KG1 (cell line): ENCODE measurements at regions not wholly inside any gene's neighbourhood (a gene's known extent, or its start where the extent isn't known, plus 50 kb on each side); places are given as distances from the start of the nearest gene placed in this dataset.
"Not testable (repeated sequence)": the region's sequence is repeated elsewhere in the genome, so short reads cannot be mapped to it uniquely, and the experiment has no call there.

Experiments used
- DNase-seq: peaks from one replicate; lab custom pipeline; 2025; lab: John Stamatoyannopoulos, UW

DNA sequence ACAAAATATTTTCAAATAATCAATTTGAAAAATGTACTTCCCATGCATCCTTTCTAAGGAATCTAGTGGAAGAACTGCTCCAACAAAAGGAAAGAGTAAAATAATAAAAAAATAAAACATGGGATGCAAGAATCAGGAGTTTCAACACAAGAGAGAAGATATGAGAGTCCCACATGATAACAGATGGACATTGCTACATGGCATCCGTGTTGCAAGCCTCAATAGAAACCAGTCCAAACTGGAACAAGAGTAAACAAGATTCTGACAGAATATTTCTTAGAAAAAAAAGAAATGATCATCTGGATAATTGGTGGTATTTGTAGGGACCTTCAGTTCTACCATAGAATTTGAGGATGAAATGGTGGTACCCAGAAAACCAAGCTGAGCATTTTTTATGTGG is 186.8 kb downstream of the FRK start:
- DNase-seq, result no peak

DNA sequence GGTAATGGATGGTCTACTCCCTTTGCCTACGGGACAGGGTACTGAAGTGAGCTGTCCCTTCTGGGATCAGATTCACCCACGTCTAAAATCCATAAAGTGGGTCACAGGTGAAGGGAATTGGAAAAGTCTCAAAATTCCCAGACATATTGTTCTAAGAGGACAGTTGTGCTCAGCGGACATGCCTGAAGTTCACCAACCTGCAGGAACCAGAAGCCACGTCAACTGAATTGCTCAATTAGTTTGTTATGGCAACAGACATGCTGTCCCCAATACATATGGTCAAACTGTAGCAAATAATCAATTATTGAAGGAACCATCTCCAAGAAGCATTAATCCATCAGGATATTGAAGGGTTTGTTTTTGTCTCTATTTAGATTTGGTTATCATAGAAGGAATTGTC is 190.2 kb downstream of the FRK start:
- DNase-seq, result no peak

DNA sequence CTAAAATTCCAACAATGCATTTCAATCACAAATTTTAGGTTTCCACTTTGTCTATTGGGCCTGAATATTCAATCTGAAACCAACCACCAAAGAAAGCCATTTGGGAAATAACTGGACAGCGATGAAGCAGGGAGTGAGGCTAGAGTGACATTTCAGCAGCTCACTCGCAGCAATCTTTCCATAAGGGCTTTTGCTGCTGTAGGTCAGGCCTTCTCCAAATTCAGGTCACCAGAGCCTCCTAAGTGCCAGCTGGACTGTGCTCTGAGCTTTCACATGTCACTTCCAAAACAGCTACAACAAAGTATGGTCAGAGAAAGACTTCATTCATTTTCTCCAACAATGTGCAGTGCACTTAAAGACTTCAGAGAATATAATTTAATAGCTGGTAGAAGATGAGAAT is 194.8 kb downstream of the FRK start:
- DNase-seq, result no peak

DNA sequence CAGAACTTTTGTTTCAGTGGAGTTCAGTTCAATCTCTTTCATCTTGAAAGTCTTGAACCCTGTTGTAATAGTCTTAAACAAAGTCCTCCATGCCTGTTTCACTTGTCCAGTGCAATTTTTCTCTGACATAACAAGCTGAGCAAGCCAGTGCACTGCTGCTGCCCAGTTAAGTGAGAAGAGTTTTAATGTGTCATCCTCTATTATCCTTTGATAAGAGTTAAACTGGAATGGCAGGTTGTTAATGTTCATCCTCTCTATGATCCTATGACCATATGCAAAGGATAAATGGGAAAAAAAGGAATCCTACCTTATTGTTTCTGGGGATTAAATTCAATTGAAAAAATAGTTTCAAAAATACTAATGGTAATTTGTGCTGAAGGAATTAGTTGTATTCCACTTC is 197.5 kb downstream of the FRK start:
- no peak for DNase-seq

DNA sequence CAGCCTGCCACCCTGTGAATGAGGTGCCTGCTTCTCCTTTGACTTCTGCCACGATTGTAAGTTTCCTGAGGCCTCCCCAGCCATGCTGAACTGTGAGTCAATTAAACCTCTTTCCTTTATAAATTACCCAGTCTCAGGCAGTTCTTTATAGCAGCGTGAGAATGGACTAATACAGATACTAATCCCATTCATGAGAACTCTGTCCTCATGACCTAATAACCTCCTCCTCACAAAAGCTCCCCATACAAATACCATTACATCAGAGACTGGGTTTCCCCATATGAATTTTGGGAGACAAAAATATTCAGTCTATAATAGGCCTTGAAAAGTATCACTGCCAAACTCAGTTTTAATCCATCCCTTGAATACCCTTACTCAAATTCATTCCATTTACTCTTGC is 199.0 kb downstream of the FRK start:
- DNase-seq, result not testable (repeated sequence)

DNA sequence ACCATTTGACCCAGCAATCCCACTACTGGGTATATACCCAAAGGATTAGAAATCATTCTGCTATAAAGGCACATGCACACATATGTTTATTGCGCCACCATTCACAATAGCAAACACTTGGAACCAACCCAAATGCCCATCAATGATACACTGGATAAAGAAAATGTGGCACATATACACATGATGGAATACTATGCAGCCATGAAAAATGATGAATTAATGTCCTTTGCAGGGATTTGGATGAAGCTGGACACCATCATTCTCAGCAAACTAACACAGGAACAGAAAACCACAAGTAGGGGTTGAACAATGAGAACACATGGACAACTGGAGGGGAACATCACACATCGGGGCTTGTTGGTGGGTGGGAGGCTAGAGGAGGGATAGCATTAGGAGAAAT is 201.1 kb downstream of the FRK start:
- DNase-seq, result not testable (repeated sequence)

DNA sequence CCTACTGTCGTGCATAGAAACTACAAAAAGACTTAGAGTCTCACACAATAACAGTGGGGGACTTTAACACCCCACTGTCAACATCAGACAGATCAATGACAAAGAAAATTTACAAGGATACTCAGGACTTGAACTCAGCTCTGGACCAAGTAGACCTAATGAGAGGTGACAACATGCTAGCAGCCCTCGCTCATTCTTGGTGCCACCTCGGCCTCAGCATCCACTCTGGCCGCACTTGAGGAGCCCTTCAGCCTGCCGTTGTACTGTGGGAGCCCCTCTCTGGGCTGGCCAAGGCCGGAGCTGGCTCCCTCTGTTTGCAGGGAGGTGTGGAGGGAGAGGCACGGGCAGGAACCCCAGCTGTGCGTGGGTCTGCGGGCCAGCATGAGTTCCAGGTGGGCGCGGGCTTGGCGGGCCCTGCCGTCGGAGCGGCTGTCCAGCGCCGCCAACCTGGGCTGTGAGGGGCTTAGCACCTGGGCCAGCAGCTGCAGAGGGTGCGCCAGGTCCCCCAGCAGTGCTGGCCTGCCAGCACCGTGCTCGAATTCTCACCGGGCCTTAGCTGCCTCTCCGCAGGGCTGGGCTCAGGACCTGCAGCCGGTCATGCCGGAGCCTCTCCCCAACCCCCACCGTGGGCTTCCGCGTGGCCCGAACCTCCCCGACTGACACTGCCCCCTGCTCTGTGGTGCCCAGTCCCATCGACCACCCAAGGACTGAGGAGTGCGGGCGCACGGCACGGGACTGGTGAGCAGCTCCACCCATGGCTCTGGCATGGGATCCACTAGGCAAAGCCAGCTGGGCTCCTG is 205.6 kb downstream of the FRK start:
- DNase-seq, result no peak

DNA sequence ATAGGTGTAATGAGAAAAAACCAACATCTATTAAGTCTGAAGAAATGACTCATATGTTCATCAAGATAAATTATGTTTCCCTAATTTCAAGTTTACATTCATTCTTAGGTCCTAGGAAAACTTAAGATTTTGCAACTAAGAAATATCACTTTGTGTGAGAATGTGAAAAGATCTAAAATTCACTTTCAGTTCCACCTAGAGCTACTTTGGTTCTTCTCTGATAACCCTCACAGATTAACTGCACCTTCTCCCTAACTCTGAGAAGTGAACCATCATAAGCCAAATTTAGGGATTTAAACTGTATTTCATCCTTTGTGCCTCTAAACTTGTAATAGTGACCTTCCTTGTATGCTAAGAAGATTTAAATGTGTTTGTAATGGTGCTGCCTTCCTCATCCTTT is 213.0 kb downstream of the FRK start:
- DNase-seq, result no peak

DNA sequence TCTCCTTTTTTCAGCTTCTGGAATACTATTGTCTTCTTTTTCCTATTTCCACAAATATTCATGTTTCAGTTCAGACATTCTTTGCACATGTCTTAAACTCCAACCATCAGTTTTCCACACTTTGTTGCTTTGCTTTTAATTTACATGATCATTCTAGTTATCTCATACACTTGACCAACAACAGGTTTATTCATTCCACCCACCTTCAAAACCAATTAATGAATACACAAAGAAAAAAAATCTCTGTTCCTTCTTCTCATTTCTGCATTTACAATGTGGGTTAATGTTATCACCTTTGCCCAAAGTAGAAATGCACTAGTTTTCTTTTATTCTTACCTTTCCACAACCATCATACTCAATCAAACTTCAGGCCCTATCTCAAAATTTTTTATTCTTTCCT is 216.7 kb downstream of the FRK start:
- DNase-seq, result no peak

DNA sequence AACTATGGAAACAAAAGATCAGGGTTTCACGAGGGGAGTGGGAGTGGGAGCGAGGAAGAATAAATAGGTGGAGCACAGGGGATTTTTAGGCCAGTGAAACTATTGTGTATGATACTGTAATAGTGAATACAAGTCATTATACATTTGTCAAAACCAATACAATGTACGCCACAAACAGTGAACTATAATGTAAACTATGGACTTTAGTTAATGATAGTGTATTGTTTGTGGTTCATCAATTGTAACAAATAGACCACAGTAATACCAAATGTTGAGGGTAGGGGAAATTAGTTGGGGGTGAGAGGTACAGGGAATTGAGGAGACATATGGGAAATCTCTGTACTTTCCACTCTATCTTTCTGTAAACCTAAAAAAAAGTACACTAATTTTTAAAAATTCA is 218.4 kb downstream of the FRK start:
- DNase-seq, result no peak

DNA sequence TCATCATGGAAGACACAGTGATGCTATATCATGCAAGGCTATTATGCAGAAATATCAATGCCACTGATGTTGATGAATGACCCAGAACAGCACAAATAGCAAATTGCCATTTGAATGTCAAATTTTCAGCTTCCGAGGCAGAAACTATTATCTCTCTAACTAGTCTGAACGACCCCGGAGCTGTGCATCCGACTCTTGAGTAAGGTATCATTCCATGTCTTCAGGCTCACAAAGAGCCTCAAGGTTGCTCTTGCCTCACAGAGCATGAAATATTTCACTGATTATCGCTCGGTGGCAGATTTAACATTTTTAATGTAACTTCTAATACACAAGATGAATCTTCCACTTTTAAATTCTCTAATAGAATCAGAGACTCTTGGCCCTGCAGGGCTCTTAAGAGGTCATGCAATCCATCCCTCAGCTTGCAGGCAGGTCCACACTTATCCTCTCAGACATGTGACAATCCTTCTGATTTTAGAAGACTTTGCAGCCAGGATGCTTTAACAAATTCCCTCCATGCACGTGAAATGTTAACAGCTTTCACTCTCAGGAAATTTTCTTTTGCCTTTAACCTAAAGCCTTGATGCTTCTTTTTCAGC is 221.0 kb downstream of the FRK start:
- DNase-seq, result no peak

DNA sequence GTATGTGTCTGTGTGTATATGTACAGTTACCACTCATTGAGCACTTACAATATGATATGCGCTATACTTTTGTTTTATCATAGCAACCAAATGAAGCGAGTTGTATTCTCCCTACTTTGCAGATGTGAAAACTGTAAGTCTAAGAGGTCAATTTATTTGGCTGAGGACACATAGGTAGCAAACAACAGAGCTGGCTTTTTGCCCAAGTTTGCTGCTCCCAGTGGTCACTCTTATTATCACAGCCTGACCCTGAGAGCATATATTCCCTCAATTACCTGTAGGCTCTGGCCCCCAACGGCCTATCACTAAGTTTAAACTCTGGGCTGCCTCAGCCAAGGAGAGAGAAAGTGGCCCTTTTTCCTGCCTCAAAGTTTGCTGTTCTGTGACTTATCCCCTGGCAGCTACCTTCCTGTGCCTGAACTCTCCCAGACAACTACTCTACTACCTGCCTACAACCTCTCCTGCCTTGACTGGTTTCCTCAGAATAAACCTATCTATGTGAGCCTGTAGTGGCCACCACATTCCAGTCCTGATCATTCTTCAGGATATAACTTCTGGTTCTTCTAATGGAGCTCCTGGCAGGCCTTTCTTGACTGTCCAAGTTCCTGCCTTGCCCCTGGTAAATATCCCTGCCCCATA is 221.8 kb downstream of the FRK start:
- DNase-seq, result peak; percentile 0

DNA sequence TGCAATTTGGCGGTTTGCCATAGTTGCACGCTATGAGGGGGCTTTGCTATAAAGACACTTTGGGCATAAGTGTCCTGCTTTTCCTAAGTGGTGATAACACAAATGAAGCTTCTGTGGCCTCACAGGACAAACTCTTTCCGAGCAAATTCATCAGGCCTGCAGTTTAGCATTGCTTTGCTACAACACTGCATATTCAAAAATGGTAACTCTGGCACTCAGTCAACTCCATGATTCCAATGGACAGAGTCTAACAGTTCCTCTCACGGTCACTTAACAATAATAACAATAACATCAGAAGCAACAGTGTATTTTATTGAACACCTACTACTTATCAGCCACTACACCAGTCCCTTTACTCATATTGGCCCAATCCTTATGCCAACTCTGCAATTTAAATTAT is 222.5 kb downstream of the FRK start:
- DNase-seq, result no peak

DNA sequence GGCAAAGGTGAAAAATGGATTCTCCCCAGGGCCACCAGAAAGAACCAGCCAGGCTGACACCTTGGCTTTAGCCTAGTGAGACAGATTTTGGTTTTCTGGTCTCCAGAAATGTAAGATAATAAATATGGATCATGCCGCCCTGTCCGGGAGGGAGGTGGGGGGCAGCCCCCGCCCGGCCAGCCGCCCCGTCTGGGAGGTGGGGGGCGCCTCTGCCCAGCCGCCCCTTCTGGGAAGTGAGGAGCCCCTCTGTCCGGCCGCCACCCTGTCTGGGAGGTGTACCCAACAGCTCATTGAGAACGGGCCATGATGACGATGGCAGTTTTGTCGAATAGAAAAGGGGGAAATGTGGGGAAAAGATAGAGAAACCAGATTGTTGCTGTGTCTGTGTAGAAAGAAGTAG is 224.3 kb downstream of the FRK start:
- not testable (repeated sequence) for DNase-seq

DNA sequence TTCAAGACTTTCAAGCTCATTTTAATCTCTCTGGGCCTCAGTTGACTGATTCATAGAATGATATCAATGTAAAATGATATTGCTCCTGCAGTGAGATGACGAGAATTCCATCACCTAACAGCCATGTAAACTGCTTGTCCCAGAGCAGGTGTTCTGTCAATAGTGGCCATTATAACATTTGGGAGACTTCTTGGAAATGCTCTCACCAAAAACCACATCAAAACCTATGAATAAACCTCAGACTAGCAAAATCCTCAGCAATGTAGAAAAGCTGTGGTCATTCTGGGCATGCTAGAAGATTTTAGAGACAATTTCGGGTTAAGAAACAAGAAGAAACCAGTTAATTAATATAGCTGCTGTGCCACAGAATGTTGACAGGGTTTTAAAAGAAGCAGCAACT is 225.4 kb downstream of the FRK start:
- DNase-seq, result no peak

DNA sequence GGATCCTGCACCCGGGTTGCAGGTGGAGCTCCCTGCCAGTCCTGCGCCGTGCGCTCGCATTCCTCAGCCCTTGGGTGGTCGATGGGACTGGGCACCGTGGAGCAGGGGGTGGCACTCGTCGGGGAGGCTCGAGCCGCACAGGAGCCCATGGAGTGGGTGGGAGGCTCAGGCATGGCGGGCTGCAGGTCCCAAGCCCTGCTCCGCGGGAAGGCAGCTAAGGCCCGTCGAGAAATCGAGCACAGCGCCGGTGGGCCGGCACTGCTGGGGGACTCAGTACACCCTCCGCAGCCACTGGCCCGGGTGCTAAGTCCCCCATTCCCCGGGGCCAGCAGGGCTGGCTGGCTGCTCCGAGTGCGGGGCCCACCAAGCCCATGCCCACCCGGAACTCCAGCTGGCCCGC is 226.1 kb downstream of the FRK start:
- DNase-seq, result not testable (repeated sequence)

DNA sequence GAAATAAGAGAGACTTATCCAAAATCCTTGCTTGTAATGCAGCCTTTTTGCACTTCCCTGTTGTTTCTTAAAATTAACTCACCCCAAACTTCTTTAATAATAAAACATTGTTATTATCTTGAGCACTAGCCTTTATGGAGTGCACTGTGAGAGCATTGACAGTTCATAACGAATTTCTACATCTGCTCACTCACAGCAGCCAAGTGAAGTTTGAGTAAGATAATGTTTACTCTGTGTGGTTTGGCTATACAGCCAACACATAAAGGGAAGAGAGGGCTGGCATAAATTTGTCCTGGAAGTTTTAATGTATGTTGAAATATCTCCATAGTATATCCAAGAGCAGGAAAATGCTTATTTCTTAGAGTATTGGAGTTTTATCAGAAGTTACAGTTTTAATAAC is 227.9 kb downstream of the FRK start:
- no peak for DNase-seq

DNA sequence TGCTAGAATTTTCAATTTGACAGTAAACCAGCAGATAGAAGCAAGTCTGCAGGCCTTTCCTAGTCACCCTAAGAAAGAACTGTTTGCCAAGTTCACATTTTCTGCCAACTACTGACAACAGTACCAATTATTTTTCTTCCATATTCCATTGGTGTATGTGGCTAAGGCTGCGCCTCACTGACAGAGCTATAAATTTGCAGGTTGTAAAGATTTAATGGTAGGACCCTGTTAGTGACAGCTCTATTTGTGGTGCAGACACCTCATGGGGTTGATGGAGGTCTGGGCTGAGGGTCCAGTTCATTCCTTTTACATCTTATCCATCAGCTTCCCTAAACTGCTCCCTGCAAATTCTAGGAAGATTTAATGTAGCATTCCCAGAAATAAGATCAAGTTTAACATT is 228.5 kb downstream of the FRK start:
- no peak for DNase-seq

DNA sequence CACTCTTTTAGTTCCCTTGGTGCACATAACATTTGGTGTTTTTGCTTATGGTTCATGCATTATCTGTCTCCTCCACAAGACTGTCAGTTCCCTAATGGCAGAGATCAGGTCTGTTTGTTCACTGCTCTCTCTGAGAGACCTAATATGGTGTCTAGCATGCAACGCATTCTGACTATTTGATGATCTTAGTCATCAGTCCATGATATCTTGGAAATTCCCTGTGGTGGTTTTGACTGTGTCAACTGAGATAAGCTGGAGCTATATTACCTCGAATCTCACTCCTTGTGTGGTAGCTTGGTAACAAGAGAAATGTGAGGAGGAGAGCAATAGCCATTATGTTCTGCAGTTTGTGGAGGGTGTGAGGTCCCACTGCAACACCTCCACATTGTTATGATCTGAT is 229.8 kb downstream of the FRK start:
- DNase-seq, result no peak

DNA sequence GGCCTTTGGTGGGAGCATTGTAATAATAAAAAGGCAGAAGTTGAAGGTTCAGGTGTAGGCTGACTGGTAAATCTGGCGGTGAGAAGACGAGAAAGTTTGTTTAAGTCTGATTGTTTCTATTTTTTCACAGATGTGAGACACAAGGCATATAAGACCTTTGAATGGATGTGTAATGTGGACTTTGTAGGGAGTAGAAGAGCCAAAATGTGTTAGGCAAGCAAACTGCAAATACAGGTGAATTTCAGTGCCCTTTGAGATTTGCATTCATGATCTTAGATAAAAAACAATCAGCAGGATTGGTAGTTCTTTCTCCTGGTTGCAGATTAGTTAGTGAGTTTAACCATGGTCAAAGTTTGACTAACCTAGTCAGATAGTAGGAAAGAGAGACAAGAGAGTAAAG is 238.9 kb downstream of the FRK start:
- DNase-seq, result no peak

DNA sequence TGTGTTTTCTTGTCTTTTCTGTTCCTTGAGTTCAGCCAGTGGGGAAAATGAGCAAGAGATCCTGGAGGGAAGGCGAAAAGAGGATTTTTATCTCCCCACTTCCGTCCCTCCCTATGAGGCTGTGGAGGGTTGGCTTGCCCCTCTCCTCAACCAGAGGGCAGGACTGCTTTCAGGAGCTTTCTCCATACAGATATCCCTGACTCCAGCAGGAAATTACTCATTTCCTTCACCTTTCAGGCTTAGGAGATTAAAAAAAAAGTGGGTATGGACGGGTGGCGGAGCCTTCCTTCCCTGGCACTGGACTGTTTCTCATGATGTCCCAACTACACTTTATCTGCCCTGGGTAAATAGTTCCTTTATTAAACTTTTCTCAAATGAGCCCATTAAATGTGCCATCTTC is 241.2 kb downstream of the FRK start:
- no peak for DNase-seq

DNA sequence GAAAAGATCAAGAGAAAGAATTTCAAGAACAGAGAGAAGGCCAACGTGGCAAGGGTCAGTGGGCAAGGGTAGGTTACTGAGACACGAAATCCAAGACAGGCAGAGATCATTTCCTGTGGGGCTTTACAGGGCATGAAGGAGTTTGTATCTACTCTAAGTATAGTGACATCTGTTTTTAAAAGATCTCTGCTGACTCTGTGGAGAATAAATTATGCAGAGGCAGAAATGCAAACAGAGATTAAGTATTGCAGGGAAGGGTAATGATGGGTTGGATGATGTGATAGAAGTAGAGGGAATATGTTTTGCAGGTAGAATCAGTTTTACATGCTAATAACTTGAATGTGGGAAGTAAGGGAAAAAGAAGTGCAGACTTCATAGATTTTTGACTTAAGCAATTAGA is 243.5 kb downstream of the FRK start:
- DNase-seq, result no peak

DNA sequence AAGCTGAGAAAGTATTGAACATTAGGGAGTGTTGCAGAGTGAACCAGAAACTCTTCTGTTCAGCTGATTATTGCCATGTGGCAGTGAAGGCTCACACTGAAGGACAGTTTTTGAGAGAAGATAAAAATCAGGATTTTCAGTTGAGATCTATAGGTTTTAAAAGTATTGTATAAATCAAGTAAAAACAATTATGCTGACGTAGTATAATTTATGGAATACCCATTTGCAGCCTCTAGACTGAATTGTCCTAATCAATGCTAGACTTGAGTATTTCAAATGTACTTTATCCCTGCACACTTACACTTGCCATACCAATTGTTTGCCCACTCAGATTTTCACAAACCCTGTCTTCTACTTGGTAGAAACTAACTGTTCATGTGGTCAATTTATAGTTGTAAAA is 245.8 kb downstream of the FRK start:
- DNase-seq, result no peak

DNA sequence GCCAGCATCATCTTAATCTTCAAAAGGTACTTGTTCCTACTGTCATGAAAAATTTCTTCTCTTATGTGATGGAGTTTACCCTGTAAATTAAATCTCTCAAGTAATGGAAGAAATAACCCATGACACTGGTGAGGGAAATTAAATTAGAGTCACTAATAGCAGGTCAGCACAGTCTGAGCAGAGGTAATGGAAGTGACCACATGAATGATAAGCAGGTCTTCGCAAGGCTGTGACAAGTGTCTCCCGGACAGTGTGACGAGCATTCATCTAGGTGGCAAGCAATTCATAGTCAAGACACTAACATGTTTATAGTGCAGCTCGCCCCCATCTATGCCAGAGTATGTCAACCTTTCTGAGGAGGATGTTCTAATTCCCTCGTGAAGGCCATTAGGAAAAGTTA is 249.2 kb downstream of the FRK start:
- DNase-seq, result no peak
